Left ventricle myocardium inferior (tissue), 1 donor: ENCODE measurements at regions not wholly inside any gene's neighbourhood (a gene's known extent, or its start where the extent isn't known, plus 50 kb on each side); places are given as distances from the start of the nearest gene placed in this dataset.

ENCODE experiments used
- DNase-seq: peaks from one replicate; pipeline ENCODE4 v3.0.0-alpha.2; 2020
- H3K27ac ChIP-seq: fragments of 200-600 bp; replicated peaks from 2 replicates; pipeline ENCODE4 v1.8.0; 2021
- H3K27me3 ChIP-seq: fragments of 200-600 bp; 2 replicates; pipeline ENCODE4 v1.8.0; 2021; ENCODE audit warnings: low read depth
- H3K36me3 ChIP-seq: fragments of 200-600 bp; 2 replicates; pipeline ENCODE4 v1.8.0; 2021
- H3K4me1 ChIP-seq: fragments of 200-600 bp; 2 replicates; pipeline ENCODE4 v1.8.0; 2021
- H3K4me3 ChIP-seq: fragments of 200-600 bp; 2 replicates; pipeline ENCODE4 v1.8.0; 2021; ENCODE audit warnings: mild to moderate bottlenecking, moderate library complexity
- H3K9me3 ChIP-seq: fragments of 200-600 bp; replicated peaks from 2 replicates; pipeline ENCODE4 v1.8.0; 2021
- intact Hi-C: fragments of 100-400 bp; cut with micrococcal nuclease; formaldehyde crosslinking; loops from one replicate; pipeline ENCODE4 v1.11.0; 2022
- TF ChIP-seq, protein P1 (sequence below): fragments of 200-600 bp; IDR thresholded peaks from 2 replicates; pipeline ENCODE4 v1.8.0; 2021; ENCODE audit warnings: antibody characterized with exemption, mild to moderate bottlenecking, borderline replicate concordance
- donor health status: DM: no; HTN: yes; CAD: no; lungs with severe emphysema.

DNA sequence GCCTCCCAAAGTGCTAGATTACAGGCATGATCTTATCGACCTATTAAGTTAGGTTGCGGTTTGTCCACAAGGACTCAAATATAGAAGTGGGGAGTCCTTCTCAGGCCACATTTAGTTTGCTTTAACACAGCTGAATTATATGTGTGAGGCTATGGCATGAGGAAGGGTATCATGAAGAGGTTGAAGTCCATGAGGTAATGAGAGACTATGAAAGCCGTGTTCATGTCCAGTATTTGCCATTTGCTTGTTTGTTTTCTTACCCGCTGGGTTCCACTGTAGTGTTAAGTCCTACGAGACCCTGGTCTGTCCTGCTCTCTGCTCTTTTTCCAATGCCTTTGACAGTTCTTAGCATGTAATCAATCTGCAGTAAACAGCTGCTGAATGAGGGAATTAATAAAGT, 1072.4 kb upstream of the EEF2KMT start:
- no peaks in the 10 kb centered on the region for H3K36me3 ChIP-seq
- TF ChIP-seq, protein P1, sequence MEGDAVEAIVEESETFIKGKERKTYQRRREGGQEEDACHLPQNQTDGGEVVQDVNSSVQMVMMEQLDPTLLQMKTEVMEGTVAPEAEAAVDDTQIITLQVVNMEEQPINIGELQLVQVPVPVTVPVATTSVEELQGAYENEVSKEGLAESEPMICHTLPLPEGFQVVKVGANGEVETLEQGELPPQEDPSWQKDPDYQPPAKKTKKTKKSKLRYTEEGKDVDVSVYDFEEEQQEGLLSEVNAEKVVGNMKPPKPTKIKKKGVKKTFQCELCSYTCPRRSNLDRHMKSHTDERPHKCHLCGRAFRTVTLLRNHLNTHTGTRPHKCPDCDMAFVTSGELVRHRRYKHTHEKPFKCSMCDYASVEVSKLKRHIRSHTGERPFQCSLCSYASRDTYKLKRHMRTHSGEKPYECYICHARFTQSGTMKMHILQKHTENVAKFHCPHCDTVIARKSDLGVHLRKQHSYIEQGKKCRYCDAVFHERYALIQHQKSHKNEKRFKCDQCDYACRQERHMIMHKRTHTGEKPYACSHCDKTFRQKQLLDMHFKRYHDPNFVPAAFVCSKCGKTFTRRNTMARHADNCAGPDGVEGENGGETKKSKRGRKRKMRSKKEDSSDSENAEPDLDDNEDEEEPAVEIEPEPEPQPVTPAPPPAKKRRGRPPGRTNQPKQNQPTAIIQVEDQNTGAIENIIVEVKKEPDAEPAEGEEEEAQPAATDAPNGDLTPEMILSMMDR: no peak
- no peaks in the 10 kb centered on the region for H3K9me3 ChIP-seq
- intact Hi-C loops: no loop called here
- DNase-seq: no peak
- no peak overlapping the region for H3K4me3 ChIP-seq
- H3K4me1 ChIP-seq: no peaks in the 10 kb centered on the region
- no peaks in the 10 kb centered on the region for H3K27me3 ChIP-seq
- no peak overlapping the region for H3K27ac ChIP-seq

DNA sequence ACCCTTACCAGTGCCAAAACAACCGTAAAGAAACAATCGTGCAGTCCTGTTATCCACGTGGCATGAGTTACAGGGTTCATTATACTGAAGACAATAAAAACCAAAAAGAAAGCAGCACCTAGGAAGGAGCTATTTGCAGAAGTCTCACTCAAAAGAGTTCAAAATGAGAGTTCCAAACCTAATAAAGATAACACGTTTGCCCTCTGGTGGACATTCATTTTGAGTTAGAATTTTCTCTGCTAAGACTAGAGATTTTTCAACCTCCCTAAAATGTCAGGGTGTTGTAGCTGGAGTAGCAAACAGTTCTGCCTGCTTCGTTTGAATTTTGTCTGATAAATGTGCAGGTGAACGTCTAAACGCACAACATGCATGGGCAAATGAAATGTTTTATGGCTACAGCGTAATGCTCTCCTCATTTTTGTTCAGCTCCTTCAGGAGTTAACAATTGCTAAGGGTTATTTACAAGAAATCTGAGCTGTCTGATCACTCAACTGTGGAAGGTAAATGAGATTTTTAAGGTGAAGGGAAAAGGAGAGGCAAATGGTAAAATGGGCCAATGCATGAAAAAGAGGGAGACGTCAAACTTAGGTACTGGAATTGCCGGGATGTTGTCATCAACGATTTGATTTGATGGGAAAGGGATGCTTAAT, 1067.9 kb upstream of the EEF2KMT start:
- Histone ChIP-seq H3K27me3 (no peaks in the 10 kb centered on the region), H3K4me1 (no peaks in the 10 kb centered on the region), H3K4me3 (no peak overlapping the region), H3K9me3 (no peaks in the 10 kb centered on the region), H3K27ac (no peak overlapping the region), H3K36me3 (no peaks in the 10 kb centered on the region)
- intact Hi-C loops: no loop called here
- TF ChIP-seq, protein P1: no peak
- DNase-seq: no peak

DNA sequence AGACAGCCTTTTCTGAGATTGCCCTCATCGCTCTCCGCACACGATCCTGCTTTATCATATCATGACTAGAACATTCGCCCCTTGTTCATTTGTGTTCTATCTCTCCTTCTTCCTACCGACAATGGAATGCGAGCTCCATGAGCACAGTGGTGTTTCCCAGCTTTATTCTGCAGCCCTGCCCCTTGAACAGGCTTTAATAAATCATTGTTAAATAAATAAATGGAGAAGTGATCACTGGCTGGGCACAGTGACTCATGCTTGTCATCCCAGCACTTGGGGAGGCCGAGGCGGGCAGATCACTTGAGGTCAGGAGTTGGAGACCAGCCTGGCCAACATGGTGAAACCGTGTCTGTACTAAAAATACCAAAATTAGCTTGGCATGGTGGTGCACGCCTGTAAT, 1063.3 kb upstream of the EEF2KMT start:
- intact Hi-C loops: no loop called here
- Histone ChIP-seq H3K4me1 (no peaks in the 10 kb centered on the region), H3K9me3 (no peaks in the 10 kb centered on the region), H3K36me3 (no peaks in the 10 kb centered on the region), H3K27ac (no peak overlapping the region), H3K27me3 (no peaks in the 10 kb centered on the region), H3K4me3 (no peak overlapping the region)
- no peak for DNase-seq
- TF ChIP-seq, protein P1: no peak

DNA sequence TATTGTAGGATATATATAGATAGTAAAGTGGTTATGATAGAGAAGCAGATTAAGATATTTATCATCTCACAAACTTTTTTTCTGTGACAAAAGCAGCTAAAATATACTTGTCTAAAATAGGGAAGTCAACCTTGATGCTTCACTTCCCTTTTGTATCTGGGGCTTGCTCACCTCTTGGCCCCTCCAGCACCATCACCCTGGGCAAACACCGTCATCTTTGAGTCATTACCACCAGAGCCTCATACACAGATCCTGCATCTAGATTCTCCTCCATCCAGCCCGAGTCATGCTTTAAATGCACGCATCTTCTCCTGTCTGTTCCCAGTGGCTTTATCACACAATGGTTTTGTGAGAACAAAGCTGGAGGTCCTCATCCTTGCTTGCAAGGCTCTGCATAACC, 1062.7 kb upstream of the EEF2KMT start:
- H3K9me3 ChIP-seq: no peaks in the 10 kb centered on the region
- no peaks in the 10 kb centered on the region for H3K4me1 ChIP-seq
- DNase-seq: no peak
- H3K4me3 ChIP-seq: no peak overlapping the region
- no peaks in the 10 kb centered on the region for H3K36me3 ChIP-seq
- TF ChIP-seq, protein P1: no peak
- no peaks in the 10 kb centered on the region for H3K27me3 ChIP-seq
- no peak overlapping the region for H3K27ac ChIP-seq
- intact Hi-C loops: no loop called here

DNA sequence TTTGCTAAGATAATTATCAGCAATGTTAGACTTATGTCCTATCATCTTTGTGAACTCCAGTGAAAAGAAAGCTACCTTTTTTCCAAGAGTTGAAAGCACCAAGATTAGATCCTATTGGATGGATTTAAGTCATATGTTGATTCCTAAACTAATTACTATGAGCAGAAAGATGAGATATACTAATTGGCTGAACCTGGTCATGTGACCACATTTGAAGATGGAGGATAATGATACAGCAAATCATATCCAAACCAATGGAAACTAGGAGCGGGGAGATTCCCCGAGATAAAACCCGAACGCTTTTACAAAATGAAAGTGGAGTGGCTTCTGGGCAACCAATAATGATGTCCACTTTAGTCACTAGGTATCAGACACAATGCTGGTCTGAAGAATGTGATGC, 1060.2 kb upstream of the EEF2KMT start:
- no peaks in the 10 kb centered on the region for H3K4me1 ChIP-seq
- H3K9me3 ChIP-seq: no peaks in the 10 kb centered on the region
- no peaks in the 10 kb centered on the region for H3K27me3 ChIP-seq
- no peaks in the 10 kb centered on the region for H3K36me3 ChIP-seq
- intact Hi-C loops: no loop called here
- no peak overlapping the region for H3K4me3 ChIP-seq
- TF ChIP-seq, protein P1: no peak
- no peak for DNase-seq
- H3K27ac ChIP-seq: no peak overlapping the region

DNA sequence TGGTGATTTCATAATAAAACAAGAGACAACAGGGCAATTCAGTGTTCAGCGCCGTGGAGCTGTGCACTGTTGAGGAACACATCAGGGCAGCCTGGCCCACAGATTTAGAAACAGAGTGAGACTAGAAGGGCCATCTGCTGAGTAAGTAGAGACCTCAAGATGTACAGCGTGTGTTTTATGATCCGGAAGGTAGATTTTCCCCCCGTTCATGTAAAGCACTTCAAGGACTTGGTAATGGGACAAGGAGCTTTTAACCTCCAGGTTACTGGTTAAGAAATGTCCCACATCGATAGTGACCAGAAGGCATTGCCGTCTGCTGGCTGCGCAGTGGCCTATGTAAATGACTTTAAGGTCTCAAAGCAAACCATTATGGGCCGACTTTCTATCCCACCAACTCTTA, 1057.7 kb upstream of the EEF2KMT start:
- TF ChIP-seq, protein P1: no peak
- Histone ChIP-seq H3K4me3 (no peak overlapping the region), H3K9me3 (no peaks in the 10 kb centered on the region), H3K4me1 (no peaks in the 10 kb centered on the region), H3K27ac (no peak overlapping the region), H3K27me3 (no peaks in the 10 kb centered on the region), H3K36me3 (no peaks in the 10 kb centered on the region)
- intact Hi-C loops: no loop called here
- no peak for DNase-seq
